Caco-2 (cell line): ENCODE measurements at regions not wholly inside any gene's neighbourhood (a gene's known extent, or its start where the extent isn't known, plus 50 kb on each side); places are given as distances from the start of the nearest gene placed in this dataset.

ENCODE experiments used
- BruUV-seq: library from RNA; stranded (reverse); fragments of 400-500 nt; replicated peaks from 2 replicates; lab custom pipeline; 2021; lab: Mats Ljungman, UMichigan
- CTCF ChIA-PET: fragments of 300-600 bp; sonication (Branson Sonifier 250); formaldehyde crosslinking; loops from one replicate; lab custom pipeline; 2022; ENCODE audit warnings: antibody characterized with exemption; lab: Charles Lee
- POLR2A ChIA-PET: fragments of 300-600 bp; sonication (Branson Sonifier 250); formaldehyde crosslinking; loops from one replicate; lab custom pipeline; 2022; ENCODE audit warnings: antibody characterized with exemption; lab: Charles Lee
- DNase-seq, 2 experiments: peaks; one replicate each; pipeline versions ENCODE4 v3.0.0 to v3.0.0-alpha.2; 2020 to 2022
- H3K27me3 ChIP-seq: replicated peaks from 2 replicates; pipeline ENCODE4 v1.6.0; 2011; ENCODE audit warnings: low read length; ENCODE audit not compliant: control insufficient read depth, insufficient read depth
- H3K36me3 ChIP-seq: 2 replicates; pipeline ENCODE4 v1.5.1; 2011; ENCODE audit warnings: low read length; ENCODE audit not compliant: control insufficient read depth, insufficient read depth
- H3K4me1 ChIP-seq: fragments of 250-450 bp; sonication (Bioruptor Pico); 2 replicates; pipeline ENCODE4 v1.5.1; 2020; ENCODE audit warnings: mild to moderate bottlenecking
- H3K4me3 ChIP-seq: 2 replicates; pipeline ENCODE4 v1.5.1; 2011; ENCODE audit warnings: low read depth, mild to moderate bottlenecking, control low read depth, low read length
- H3K9me3 ChIP-seq: fragments of 250-450 bp; sonication (Bioruptor Pico); 2 replicates; pipeline ENCODE4 v1.5.1; 2020; ENCODE audit warnings: mild to moderate bottlenecking, moderate library complexity
- H3K27ac Mint-ChIP-seq: one replicate; pipeline ENCODE4 v1.8.0; 2022; ENCODE audit warnings: mixed read lengths; ENCODE audit not compliant: unreplicated experiment
- H3K27me3 Mint-ChIP-seq: one replicate; pipeline ENCODE4 v1.8.0; 2022; ENCODE audit warnings: mixed read lengths; ENCODE audit not compliant: insufficient read depth, unreplicated experiment
- H3K36me3 Mint-ChIP-seq: one replicate; pipeline ENCODE4 v1.8.0; 2022; ENCODE audit warnings: mild to moderate bottlenecking, mixed read lengths; ENCODE audit not compliant: insufficient read depth, unreplicated experiment
- H3K4me1 Mint-ChIP-seq: one replicate; pipeline ENCODE4 v1.8.0; 2022; ENCODE audit warnings: low read depth, mixed read lengths; ENCODE audit not compliant: unreplicated experiment
- H3K4me3 Mint-ChIP-seq: one replicate; pipeline ENCODE4 v1.8.0; 2022; ENCODE audit warnings: mild to moderate bottlenecking, moderate library complexity, mixed read lengths; ENCODE audit not compliant: unreplicated experiment
- H3K9me3 Mint-ChIP-seq: one replicate; pipeline ENCODE4 v1.8.0; 2022; ENCODE audit warnings: mixed read lengths; ENCODE audit not compliant: unreplicated experiment
- CTCF ChIP-seq, 2 experiments: fragments of 200-600 bp in 1 of 2; IDR thresholded peaks; 1 replicate in 1 of 2; 2 replicates in 1 of 2; pipeline versions ENCODE4 v1.5.1 to v1.8.0; 2011 to 2022; ENCODE audit warnings: antibody characterized with exemption in 1 of 2, control low read depth in 1 of 2, inconsistent platforms in 1 of 2, low read depth in 1 of 2, low read length in 1 of 2, mild to moderate bottlenecking in 1 of 2, moderate library complexity in 1 of 2; ENCODE audit not compliant: insufficient read depth in 1 of 2, severe bottlenecking in 1 of 2, unreplicated experiment in 1 of 2
- intact Hi-C: fragments of 100-400 bp; cut with micrococcal nuclease; formaldehyde crosslinking; loops from one replicate; pipeline ENCODE4 v1.10.0; 2022; ENCODE audit not compliant: unreplicated experiment

- TF ChIP-seq CTCF (IDR thresholded peaks at IDR 0.05; ENCODE audit: insufficient read depth in 1 of 2, low read depth in 1 of 2, low read length in 1 of 2, severe bottlenecking in 1 of 2, unreplicated experiment in 1 of 2), result no peak
- no TSS peak for BruUV-seq
- H3K9me3 Mint-ChIP-seq, result no peaks in the 10 kb centered on the region
These were observed 466.6 kb upstream of the C1orf87 start for GRCh38 chr1:60540141-60540540.

GRCh38 chr1:60535713-60536112 is 462.1 kb upstream of the C1orf87 start:
- CTCF ChIA-PET, result no interaction called here
- BruUV-seq, result no TSS peak

More at GRCh38 chr1:60540141-60540540, 466.6 kb upstream of the C1orf87 start:
- H3K4me1 ChIP-seq, result no peaks in the 10 kb centered on the region
- Mint-ChIP-seq H3K4me3 (no peak overlapping the region), H3K27ac (no peak overlapping the region), H3K27me3 (no peaks in the 10 kb centered on the region), H3K4me1 (no peaks in the 10 kb centered on the region), H3K36me3 (no peaks in the 10 kb centered on the region)
- ChIA-PET POLR2A (no interaction called here), CTCF (no interaction called here)
- no peak overlapping the region for H3K4me3 ChIP-seq
- H3K9me3 ChIP-seq, result no peaks in the 10 kb centered on the region
- intact Hi-C loops, result no loop called here
- no peaks in the 10 kb centered on the region for H3K36me3 ChIP-seq
- DNase-seq, result no peak
- H3K27me3 ChIP-seq, result no peaks in the 10 kb centered on the region

GRCh38 chr1:60527567-60527966 is 454.0 kb upstream of the C1orf87 start:
- no peak for DNase-seq
- no TSS peak for BruUV-seq

More at GRCh38 chr1:60535713-60536112, 462.1 kb upstream of the C1orf87 start:
- no peaks in the 10 kb centered on the region for H3K36me3 Mint-ChIP-seq
- H3K4me3 Mint-ChIP-seq, result no peak overlapping the region
- intact Hi-C loops, result no loop called here
- no peak for TF ChIP-seq CTCF (IDR thresholded peaks at IDR 0.05; ENCODE audit: insufficient read depth in 1 of 2, low read depth in 1 of 2, low read length in 1 of 2, severe bottlenecking in 1 of 2, unreplicated experiment in 1 of 2)
- DNase-seq, result no peak
- Histone ChIP-seq H3K4me3 (no peak overlapping the region), H3K36me3 (no peaks in the 10 kb centered on the region), H3K27me3 (no peaks in the 10 kb centered on the region), H3K4me1 (no peaks in the 10 kb centered on the region), H3K9me3 (no peaks in the 10 kb centered on the region)
- no peaks in the 10 kb centered on the region for H3K4me1 Mint-ChIP-seq
- POLR2A ChIA-PET, result no interaction called here
- no peak overlapping the region for H3K27ac Mint-ChIP-seq
- no peaks in the 10 kb centered on the region for H3K9me3 Mint-ChIP-seq
- peaks cover 4% of the 10 kb centered on the region for H3K27me3 Mint-ChIP-seq

More at GRCh38 chr1:60527567-60527966, 454.0 kb upstream of the C1orf87 start:
- Histone ChIP-seq H3K4me3 (no peak overlapping the region), H3K9me3 (no peaks in the 10 kb centered on the region), H3K36me3 (no peaks in the 10 kb centered on the region), H3K27me3 (no peaks in the 10 kb centered on the region), H3K4me1 (no peaks in the 10 kb centered on the region)
- H3K9me3 Mint-ChIP-seq, result no peaks in the 10 kb centered on the region
- POLR2A ChIA-PET, result no interaction called here
- H3K4me3 Mint-ChIP-seq, result no peak overlapping the region
- no peak for TF ChIP-seq CTCF (IDR thresholded peaks at IDR 0.05; ENCODE audit: insufficient read depth in 1 of 2, low read depth in 1 of 2, low read length in 1 of 2, severe bottlenecking in 1 of 2, unreplicated experiment in 1 of 2)
- no peaks in the 10 kb centered on the region for H3K36me3 Mint-ChIP-seq
- intact Hi-C loops, result no loop called here
- H3K4me1 Mint-ChIP-seq, result no peaks in the 10 kb centered on the region
- peaks cover 4% of the 10 kb centered on the region for H3K27me3 Mint-ChIP-seq
- CTCF ChIA-PET, result no interaction called here
- H3K27ac Mint-ChIP-seq, result no peak overlapping the region
